ENCODE measurements at regions not wholly inside any gene's neighbourhood (a gene's known extent, or its start where the extent isn't known, plus 50 kb on each side); places are given as distances from the start of the nearest gene placed in this dataset.

DNA sequence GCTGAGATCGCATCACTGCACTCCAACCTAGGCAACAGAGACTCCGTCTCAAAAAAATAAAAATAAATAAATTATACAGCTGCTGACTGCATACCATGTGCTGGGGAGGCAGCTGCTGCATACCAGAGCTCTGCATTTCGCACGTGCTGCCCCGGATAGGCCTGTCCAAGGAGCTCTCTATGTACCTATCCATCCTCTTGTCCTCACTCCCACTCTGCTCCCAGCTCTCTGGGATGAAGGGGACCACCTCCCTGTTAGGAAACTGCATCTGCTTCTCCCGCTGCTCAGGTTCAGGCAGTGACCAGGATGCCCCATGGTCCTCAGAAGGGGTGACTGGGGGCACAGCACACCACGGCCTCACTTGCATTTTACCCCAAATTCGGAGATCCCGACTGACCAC lies 302.3 kb downstream of the BRD1 start:
- 0 out of 2 replicates have a peak, but pooled peaks cover 3% of the 10 kb centered on the region for H3K4me1 ChIP-seq (ENCODE audit: control insufficient read depth, insufficient read depth, low read length)
- in situ Hi-C loops (cut with HindIII; ENCODE audit: low pct_unique_long_range_greater_than_20kb, low sequenced_read_pairs), result no loop called here
- no peaks in the 10 kb centered on the region for H3K27me3 ChIP-seq (ENCODE audit: control insufficient read depth, insufficient read depth, low read length)
- ChIA-PET CTCF (interaction anchor here (0.6 kb wide), 1 partner anchor 378 kb away, joined by 5 read pairs; no protein-coding TSS in a partner anchor), POLR2A (interaction anchor here (0.6 kb wide), 1 partner anchor 443 kb away, joined by 4 read pairs; no protein-coding TSS in a partner anchor)
- no peak for DNase-seq (ENCODE audit: low read depth, low spot score)
- no peaks in the 10 kb centered on the region for H3K9me3 ChIP-seq (ENCODE audit: control insufficient read depth, insufficient read depth, low read depth, low read length)
- no peak for TF ChIP-seq POLR2AphosphoS5 (IDR thresholded peaks at IDR 0.05; ENCODE audit: low read depth, low read length)
- TF ChIP-seq, protein P1, sequence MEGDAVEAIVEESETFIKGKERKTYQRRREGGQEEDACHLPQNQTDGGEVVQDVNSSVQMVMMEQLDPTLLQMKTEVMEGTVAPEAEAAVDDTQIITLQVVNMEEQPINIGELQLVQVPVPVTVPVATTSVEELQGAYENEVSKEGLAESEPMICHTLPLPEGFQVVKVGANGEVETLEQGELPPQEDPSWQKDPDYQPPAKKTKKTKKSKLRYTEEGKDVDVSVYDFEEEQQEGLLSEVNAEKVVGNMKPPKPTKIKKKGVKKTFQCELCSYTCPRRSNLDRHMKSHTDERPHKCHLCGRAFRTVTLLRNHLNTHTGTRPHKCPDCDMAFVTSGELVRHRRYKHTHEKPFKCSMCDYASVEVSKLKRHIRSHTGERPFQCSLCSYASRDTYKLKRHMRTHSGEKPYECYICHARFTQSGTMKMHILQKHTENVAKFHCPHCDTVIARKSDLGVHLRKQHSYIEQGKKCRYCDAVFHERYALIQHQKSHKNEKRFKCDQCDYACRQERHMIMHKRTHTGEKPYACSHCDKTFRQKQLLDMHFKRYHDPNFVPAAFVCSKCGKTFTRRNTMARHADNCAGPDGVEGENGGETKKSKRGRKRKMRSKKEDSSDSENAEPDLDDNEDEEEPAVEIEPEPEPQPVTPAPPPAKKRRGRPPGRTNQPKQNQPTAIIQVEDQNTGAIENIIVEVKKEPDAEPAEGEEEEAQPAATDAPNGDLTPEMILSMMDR (IDR thresholded peaks at IDR 0.05), result no peak
- TF ChIP-seq SIN3A (IDR thresholded peaks at IDR 0.05; ENCODE audit: borderline replicate concordance, insufficient read depth, low read depth, low read length), result no peak
- TF ChIP-seq TCF7L2 (IDR thresholded peaks at IDR 0.05; ENCODE audit: low read depth, low read length), result no peak
- TF ChIP-seq, protein P2, sequence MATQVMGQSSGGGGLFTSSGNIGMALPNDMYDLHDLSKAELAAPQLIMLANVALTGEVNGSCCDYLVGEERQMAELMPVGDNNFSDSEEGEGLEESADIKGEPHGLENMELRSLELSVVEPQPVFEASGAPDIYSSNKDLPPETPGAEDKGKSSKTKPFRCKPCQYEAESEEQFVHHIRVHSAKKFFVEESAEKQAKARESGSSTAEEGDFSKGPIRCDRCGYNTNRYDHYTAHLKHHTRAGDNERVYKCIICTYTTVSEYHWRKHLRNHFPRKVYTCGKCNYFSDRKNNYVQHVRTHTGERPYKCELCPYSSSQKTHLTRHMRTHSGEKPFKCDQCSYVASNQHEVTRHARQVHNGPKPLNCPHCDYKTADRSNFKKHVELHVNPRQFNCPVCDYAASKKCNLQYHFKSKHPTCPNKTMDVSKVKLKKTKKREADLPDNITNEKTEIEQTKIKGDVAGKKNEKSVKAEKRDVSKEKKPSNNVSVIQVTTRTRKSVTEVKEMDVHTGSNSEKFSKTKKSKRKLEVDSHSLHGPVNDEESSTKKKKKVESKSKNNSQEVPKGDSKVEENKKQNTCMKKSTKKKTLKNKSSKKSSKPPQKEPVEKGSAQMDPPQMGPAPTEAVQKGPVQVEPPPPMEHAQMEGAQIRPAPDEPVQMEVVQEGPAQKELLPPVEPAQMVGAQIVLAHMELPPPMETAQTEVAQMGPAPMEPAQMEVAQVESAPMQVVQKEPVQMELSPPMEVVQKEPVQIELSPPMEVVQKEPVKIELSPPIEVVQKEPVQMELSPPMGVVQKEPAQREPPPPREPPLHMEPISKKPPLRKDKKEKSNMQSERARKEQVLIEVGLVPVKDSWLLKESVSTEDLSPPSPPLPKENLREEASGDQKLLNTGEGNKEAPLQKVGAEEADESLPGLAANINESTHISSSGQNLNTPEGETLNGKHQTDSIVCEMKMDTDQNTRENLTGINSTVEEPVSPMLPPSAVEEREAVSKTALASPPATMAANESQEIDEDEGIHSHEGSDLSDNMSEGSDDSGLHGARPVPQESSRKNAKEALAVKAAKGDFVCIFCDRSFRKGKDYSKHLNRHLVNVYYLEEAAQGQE (IDR thresholded peaks at IDR 0.05; ENCODE audit: insufficient read depth in 1 of 2, low read depth in 2 of 2, low read length in 1 of 2), result no peak
- BruUV-seq (replicated peaks), result no TSS peak
- no peak for ATAC-seq
- H3K4me3 ChIP-seq (ENCODE audit: low read depth in 2 of 2, low read length in 2 of 2), result no peak overlapping the region
- no peaks in the 10 kb centered on the region for H3K36me3 ChIP-seq (ENCODE audit: control insufficient read depth, insufficient read depth, low read length)
- H3K27ac ChIP-seq (ENCODE audit: low read length), result no peak overlapping the region
- intact Hi-C loops (cut with micrococcal nuclease; ENCODE audit: unreplicated experiment), result no loop called here

DNA sequence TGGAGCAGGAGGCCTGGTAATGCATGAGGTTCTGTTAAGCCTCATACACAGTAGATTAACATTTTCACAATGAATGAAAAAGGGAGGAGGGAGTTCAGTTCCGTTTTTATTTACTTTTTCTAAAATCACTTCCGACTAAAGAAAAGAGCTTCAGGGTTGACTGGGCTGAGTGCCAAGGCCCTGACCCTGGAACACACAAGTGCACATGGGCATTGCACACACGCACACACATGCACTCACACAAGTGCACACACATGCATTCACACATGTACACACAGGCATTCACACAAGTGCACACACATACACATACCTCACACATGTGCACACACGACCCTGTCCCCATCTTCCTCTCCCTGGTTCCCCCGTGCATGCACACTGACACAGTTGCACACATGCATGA lies 303.3 kb downstream of the BRD1 start:
- Histone ChIP-seq H3K27ac (ENCODE audit: low read length) (no peak overlapping the region), H3K27me3 (ENCODE audit: control insufficient read depth, insufficient read depth, low read length) (no peaks in the 10 kb centered on the region), H3K4me1 (ENCODE audit: control insufficient read depth, insufficient read depth, low read length) (0 out of 2 replicates have a peak, but pooled peaks cover 3% of the 10 kb centered on the region), H3K4me3 (ENCODE audit: low read depth in 2 of 2, low read length in 2 of 2) (no peak overlapping the region), H3K9me3 (ENCODE audit: control insufficient read depth, insufficient read depth, low read depth, low read length) (no peaks in the 10 kb centered on the region), H3K36me3 (ENCODE audit: control insufficient read depth, insufficient read depth, low read length) (no peaks in the 10 kb centered on the region)
- ChIA-PET CTCF (no interaction called here), POLR2A (no interaction called here)
- ATAC-seq (no peak), DNase-seq (ENCODE audit: low read depth, low spot score) (no peak)
- intact Hi-C loops (cut with micrococcal nuclease; ENCODE audit: unreplicated experiment) (no loop called here), in situ Hi-C loops (cut with HindIII; ENCODE audit: low pct_unique_long_range_greater_than_20kb, low sequenced_read_pairs) (no loop called here)
- TF ChIP-seq, protein P1 (IDR thresholded peaks at IDR 0.05), result no peak
- TF ChIP-seq SIN3A (IDR thresholded peaks at IDR 0.05; ENCODE audit: borderline replicate concordance, insufficient read depth, low read depth, low read length) (no peak), TCF7L2 (IDR thresholded peaks at IDR 0.05; ENCODE audit: low read depth, low read length) (no peak), POLR2AphosphoS5 (IDR thresholded peaks at IDR 0.05; ENCODE audit: low read depth, low read length) (no peak)
- TF ChIP-seq, protein P2 (IDR thresholded peaks at IDR 0.05; ENCODE audit: insufficient read depth in 1 of 2, low read depth in 2 of 2, low read length in 1 of 2), result no peak
- no TSS peak for BruUV-seq (replicated peaks)

All from Panc1 (cell line).